Fibroblast of lung (primary cell): ENCODE measurements at regions not wholly inside any gene's neighbourhood (a gene's known extent, or its start where the extent isn't known, plus 50 kb on each side); places are given as distances from the start of the nearest gene placed in this dataset.

Experiments used
- EZH2 ChIP-seq: IDR thresholded peaks from 2 replicates; pipeline ENCODE4 v1.5.1; 2012; ENCODE audit warnings: low read length, control low read depth, mild to moderate bottlenecking; ENCODE audit errors: missing control alignments
- TF ChIP-seq, protein P1 (sequence below), 2 donors: IDR thresholded peaks in 1 of 2; conservative IDR thresholded peaks in 1 of 2; 1 replicate in 1 of 2; 2 replicates in 1 of 2; pipeline ENCODE4 v1.5.1; 2011 to 2012; ENCODE audit warnings: low read length in 2 of 2, control low read depth in 1 of 2, inconsistent platforms in 1 of 2, low read depth in 1 of 2, mild to moderate bottlenecking in 1 of 2

DNA sequence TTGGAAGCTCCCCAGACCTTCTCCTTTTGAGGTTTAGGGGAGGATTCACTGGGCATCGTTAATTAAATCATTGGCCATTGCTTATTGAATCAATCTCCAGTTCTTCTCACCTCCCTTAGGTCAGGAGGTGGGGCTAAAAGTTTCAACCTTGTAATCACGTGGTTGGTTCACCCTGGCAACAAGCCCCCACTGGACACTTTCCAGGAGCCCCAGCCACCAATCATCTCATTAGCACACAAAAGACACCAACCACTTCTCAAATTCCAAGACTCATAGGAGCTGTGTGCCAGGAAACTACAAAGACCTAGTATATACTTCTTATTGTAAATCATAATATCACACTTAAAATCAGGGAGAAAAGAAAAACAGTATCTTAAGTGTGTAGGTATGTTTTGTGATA, 94.6 kb upstream of the PLEKHA5 start:
- TF ChIP-seq, protein P1, sequence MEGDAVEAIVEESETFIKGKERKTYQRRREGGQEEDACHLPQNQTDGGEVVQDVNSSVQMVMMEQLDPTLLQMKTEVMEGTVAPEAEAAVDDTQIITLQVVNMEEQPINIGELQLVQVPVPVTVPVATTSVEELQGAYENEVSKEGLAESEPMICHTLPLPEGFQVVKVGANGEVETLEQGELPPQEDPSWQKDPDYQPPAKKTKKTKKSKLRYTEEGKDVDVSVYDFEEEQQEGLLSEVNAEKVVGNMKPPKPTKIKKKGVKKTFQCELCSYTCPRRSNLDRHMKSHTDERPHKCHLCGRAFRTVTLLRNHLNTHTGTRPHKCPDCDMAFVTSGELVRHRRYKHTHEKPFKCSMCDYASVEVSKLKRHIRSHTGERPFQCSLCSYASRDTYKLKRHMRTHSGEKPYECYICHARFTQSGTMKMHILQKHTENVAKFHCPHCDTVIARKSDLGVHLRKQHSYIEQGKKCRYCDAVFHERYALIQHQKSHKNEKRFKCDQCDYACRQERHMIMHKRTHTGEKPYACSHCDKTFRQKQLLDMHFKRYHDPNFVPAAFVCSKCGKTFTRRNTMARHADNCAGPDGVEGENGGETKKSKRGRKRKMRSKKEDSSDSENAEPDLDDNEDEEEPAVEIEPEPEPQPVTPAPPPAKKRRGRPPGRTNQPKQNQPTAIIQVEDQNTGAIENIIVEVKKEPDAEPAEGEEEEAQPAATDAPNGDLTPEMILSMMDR (conservative IDR thresholded peaks at IDR 0.05 in 1 of 2, IDR thresholded peaks at IDR 0.05 in 1 of 2; ENCODE audit: low read depth in 1 of 2, low read length in 2 of 2), result no peak
- TF ChIP-seq EZH2, result no peak
